Lung microvascular endothelial cell (primary cell): ENCODE measurements at regions not wholly inside any gene's neighbourhood (a gene's known extent, or its start where the extent isn't known, plus 50 kb on each side); places are given as distances from the start of the nearest gene placed in this dataset.
"Not testable (repeated sequence)": the region's sequence is repeated elsewhere in the genome, so short reads cannot be mapped to it uniquely, and the experiment has no call there.

Experiments used
- DNase-seq, 2 donors: peaks; one replicate each; pipeline versions ENCODE4 v3.0.0 to v3.0.0-alpha.2; 2010; ENCODE audit warnings: low read depth in 2 of 2

DNA sequence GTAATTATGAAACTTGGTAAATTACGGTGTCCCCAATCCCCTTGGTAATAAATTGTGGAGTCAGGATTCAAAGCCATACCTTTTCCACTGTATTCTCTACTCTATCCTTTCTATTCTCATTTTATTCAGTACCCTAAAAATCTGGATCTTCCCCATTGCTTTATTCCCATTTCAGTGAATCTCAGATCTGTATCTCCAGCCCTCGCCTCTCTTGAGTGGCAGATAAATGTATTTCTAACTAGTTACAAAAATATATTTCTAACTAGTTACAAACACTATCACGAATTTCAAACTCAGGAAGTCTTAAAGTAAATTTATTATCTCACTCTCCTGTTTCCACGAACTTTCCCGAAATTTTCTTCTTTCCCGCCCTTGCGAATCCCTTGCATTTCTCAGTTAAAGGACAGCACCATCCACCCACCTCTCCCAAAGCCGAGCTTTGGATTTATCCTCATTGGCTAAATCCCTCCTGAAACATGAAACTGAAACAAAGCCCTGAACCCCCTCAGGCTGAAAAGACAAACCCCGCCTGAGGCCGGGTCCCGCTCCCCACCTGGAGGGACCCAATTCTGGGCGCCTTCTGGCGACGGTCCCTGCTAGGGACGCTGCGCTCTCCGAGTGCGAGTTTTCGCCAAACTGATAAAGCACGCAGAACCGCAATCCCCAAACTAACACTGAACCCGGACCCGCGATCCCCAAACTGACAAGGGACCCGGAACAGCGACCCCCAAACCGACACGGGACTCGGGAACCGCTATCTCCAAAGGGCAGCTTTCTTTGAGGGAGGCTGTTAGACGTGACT is 164.3 kb upstream of the PABPC3 start:
- no peak for DNase-seq

- not testable (repeated sequence) for DNase-seq
Observed at GRCh38 chr13:24933106-24934023, 162.6 kb upstream of the PABPC3 start.

GRCh38 chr13:24934024-24934385 is 161.9 kb upstream of the PABPC3 start:
- not testable (repeated sequence) for DNase-seq

GRCh38 chr13:24938966-24939365 is 157.0 kb upstream of the PABPC3 start:
- no peak for DNase-seq

- DNase-seq, result not testable (repeated sequence)
Observed at GRCh38 chr13:24941023-24941713, 154.8 kb upstream of the PABPC3 start.

- DNase-seq, result no peak
Observed at GRCh38 chr13:24943136-24943535, 152.8 kb upstream of the PABPC3 start.

DNA sequence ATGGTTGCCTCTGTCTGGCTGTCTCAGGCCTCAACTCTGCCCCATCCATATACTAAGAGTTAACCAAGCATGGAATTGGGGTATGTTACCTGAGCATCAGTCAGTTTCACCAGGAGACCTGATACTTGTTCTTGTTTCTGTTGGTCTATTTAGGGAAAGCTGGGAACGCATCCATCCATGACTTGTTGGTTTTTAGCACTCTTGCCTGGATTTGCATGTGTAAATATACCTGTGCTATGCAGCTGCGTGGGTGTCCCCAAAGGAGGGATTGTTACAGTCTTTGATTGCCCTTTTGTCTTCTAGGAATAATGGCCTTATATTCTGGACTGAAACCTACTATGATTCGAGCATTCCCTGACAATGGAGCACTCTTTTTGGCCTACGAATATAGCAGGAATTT is 151.9 kb upstream of the PABPC3 start:
- DNase-seq, result not testable (repeated sequence)

DNA sequence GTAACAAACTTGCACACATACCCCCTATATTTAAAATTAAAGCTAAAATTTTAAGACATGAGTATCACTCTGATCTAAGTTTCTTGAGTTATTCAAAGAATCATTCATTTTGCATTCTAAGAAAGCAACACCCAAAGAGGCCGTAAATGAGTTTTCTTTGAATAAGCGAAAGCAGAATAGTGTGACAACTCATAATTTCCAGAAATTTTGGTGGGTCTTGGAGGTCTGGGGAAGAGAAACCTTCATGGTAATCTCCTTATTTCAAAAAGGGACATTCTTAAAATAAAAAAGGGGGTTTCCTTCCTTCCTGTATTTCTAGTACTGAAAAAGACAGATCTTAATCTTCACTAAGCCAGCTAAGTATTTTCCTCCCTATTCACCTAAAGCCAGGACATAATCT is 147.0 kb upstream of the PABPC3 start:
- not testable (repeated sequence) for DNase-seq

GRCh38 chr13:24950611-24951010 is 145.3 kb upstream of the PABPC3 start:
- not testable (repeated sequence) for DNase-seq

DNA sequence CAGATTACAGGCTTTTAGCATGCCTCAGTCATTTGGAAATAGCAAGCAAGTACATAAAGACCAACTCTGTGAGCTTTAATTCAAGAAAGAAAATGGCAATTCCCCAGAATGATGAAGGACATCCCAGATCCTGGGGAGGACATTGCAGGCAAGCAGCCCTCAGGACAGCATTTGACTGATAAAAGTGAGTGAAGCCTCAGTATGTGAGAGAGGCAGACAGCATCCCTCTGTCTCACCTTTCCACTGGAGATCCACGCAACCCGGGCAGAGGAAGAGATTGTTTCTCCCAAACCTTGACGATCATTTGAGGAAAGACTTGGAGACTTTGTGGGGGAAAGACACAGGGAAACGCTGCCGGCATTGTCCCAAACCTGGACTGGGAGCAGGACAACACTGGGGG is 128.0 kb upstream of the PABPC3 start:
- not testable (repeated sequence) for DNase-seq

GRCh38 chr13:24968416-24968815 is 127.5 kb upstream of the PABPC3 start:
- DNase-seq, result not testable (repeated sequence)

DNA sequence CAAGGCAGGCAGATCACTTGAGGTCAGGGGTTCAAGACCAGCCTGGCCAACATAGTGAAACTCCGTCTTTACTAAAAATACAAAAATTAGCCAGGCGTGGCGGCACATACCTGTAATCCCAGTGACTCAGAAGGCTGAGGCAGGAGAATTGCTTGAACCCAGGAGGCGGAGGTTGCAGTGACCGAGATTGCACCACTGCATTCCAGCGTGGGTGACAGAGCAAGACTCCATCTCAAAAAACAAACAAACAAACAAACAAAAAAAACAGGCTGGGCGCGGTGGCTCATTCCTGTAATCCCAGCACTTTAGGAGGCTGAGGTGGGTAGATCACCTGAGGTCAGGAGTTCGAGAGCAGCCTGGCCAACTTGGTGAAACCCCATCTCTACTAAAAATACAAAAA is 122.8 kb upstream of the PABPC3 start:
- not testable (repeated sequence) for DNase-seq

DNA sequence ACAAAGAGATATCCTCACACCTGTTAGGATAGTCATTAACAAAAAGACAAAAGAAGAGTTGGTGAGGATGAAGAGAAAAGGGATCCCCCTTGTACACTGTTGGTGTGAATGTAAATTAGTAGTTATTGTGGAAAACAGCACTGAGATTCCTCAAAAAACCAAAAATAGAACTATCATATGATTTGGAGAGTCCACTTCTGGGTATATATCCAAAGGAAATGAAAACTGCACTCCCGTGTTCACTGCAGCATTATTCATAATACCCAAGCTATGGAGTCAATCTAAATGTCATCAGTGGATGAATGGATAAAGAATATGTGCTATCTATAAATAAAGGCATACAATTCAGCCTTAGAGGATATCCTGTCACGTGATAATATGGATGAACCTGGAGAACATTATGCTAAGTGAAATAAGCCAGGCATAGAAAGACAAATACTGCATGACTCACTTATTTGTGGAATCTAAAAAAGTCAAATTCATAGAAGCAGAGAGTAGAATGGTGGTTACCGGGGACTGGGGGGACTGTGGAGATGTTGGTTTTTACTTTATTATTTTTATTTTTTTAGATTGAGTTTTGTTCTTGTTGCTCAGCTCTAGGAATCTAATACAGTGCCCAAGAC is 114.6 kb upstream of the PABPC3 start:
- DNase-seq, result not testable (repeated sequence)

DNA sequence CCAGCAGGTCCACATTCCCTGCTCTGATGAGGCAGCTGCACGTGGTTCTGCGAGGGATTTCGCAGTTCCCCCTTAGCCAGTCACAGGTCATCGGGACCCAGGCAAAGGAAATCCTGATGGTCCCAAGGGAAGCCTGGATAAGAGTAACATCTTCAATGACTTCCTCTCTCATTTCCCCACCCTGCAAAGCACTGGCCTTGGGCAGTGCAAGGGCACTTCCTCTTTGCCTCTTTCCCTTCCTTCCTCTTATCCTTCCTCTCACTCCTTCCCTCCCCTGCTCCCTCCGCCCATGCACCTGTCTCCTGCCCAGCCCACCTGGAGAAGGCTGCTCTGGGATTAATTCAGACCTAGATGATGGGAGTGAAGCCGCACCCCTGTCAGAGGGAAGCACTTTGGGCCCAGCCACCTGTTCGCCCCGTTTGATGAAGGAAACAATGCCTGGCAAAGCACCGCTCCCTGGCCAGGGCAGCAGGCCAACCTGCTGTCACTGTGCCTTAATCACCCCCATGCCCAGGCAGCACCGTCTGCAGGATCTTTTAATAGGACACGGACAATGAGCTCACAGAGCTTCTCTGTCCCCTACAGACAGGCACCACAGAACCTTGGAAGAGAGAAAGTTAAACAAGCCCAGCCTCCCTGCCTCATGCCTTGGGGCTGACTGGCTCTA is 113.5 kb upstream of the PABPC3 start:
- DNase-seq, result no peak

- DNase-seq, result no peak
Observed at GRCh38 chr13:24983094-24983493, 112.8 kb upstream of the PABPC3 start.

GRCh38 chr13:24984134-24984533 is 111.8 kb upstream of the PABPC3 start:
- DNase-seq, result no peak

GRCh38 chr13:24985107-24985506 is 110.8 kb upstream of the PABPC3 start:
- DNase-seq, result no peak

- no peak for DNase-seq
Observed at GRCh38 chr13:24985896-24986295, 110.0 kb upstream of the PABPC3 start.

DNA sequence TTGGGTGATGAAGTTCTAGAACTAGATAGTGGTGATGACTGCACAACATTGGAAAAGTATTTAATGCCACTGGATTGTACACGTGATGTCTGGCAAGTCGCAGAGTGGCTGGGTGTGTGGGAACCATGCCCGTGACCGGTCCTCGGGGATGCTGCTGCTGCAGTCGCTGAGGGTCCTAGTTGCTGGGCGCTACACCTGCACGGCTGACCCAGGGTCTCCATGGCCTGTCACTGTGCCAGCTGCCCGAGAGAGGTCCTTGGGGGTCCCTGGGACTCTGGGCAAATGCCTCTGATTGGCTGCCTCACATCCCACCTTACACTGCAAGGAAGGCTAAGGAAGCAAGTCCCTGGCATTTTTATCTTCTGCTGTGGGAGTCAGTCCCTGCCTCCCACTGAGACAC is 109.1 kb upstream of the PABPC3 start:
- DNase-seq, result no peak

GRCh38 chr13:24989959-24990358 is 106.0 kb upstream of the PABPC3 start:
- not testable (repeated sequence) for DNase-seq

- not testable (repeated sequence) for DNase-seq
Observed at GRCh38 chr13:24992946-24993345, 103.0 kb upstream of the PABPC3 start.
